ENCODE measurements at regions not wholly inside any gene's neighbourhood (a gene's known extent, or its start where the extent isn't known, plus 50 kb on each side); places are given as distances from the start of the nearest gene placed in this dataset.

- no peak for TF ChIP-seq CTCF (optimal IDR thresholded peaks at IDR 0.05 in 1 of 3, IDR thresholded peaks at IDR 0.05 in 1 of 3, conservative IDR thresholded peaks at IDR 0.05 in 1 of 3; ENCODE audit: extremely low read depth in 1 of 3, insufficient read depth in 2 of 3, low read length in 3 of 3)
- no peak for TF ChIP-seq EZH2 (IDR thresholded peaks at IDR 0.05; ENCODE audit: low read length)
Observed at GRCh38 chr1:29945426-29945825, 709.1 kb downstream of the PTPRU start.

Data from keratinocyte (primary cell).